NCI-H345 (cell line): ENCODE measurements at regions not wholly inside any gene's neighbourhood (a gene's known extent, or its start where the extent isn't known, plus 50 kb on each side); places are given as distances from the start of the nearest gene placed in this dataset.
"Not testable (repeated sequence)": the region's sequence is repeated elsewhere in the genome, so short reads cannot be mapped to it uniquely, and the experiment has no call there.

Experiments used
- DNase-seq: peaks from one replicate; lab custom pipeline; 2025; lab: John Stamatoyannopoulos, UW

GRCh38 chr4:104129243-104129642 lies 365.5 kb downstream of the CXXC4 start:
- DNase-seq: no peak

- DNase-seq: no peak
These were observed 365.9 kb downstream of the CXXC4 start for GRCh38 chr4:104128850-104129213.

- no peak for DNase-seq
These were observed 366.5 kb downstream of the CXXC4 start for GRCh38 chr4:104128031-104128849.

- DNase-seq: no peak
These were observed 371.7 kb downstream of the CXXC4 start for GRCh38 chr4:104123021-104123420.

GRCh38 chr4:104117776-104118175 lies 376.9 kb downstream of the CXXC4 start:
- no peak for DNase-seq

- no peak for DNase-seq
These were observed 380.8 kb downstream of the CXXC4 start for GRCh38 chr4:104113850-104114249.

GRCh38 chr4:104099141-104099540 lies 379.4 kb upstream of the TACR3 start:
- DNase-seq: no peak

- no peak for DNase-seq
These were observed 373.5 kb upstream of the TACR3 start for GRCh38 chr4:104093247-104093646.

- DNase-seq: no peak
These were observed 353.4 kb upstream of the TACR3 start for GRCh38 chr4:104073229-104073628.

- no peak for DNase-seq
These were observed 346.7 kb upstream of the TACR3 start for GRCh38 chr4:104066533-104066932.

GRCh38 chr4:104064646-104065577 lies 345.1 kb upstream of the TACR3 start:
- DNase-seq: peak; percentile 38

GRCh38 chr4:104063341-104063740 lies 343.6 kb upstream of the TACR3 start:
- no peak for DNase-seq

GRCh38 chr4:104044369-104044768 lies 324.6 kb upstream of the TACR3 start:
- DNase-seq: no peak

- no peak for DNase-seq
These were observed 313.1 kb upstream of the TACR3 start for GRCh38 chr4:104032896-104033295.

- DNase-seq: no peak
These were observed 305.5 kb upstream of the TACR3 start for GRCh38 chr4:104025251-104025650.

- DNase-seq: no peak
These were observed 303.0 kb upstream of the TACR3 start for GRCh38 chr4:104022831-104023230.

- DNase-seq: no peak
These were observed 302.4 kb upstream of the TACR3 start for GRCh38 chr4:104022226-104022625.

GRCh38 chr4:104020641-104021040 lies 300.9 kb upstream of the TACR3 start:
- DNase-seq: no peak

GRCh38 chr4:104017213-104017612 lies 297.4 kb upstream of the TACR3 start:
- DNase-seq: no peak

GRCh38 chr4:104015680-104016079 lies 295.9 kb upstream of the TACR3 start:
- DNase-seq: peak; percentile 6

GRCh38 chr4:104010722-104011121 lies 290.9 kb upstream of the TACR3 start:
- no peak for DNase-seq

- DNase-seq: not testable (repeated sequence)
These were observed 282.5 kb upstream of the TACR3 start for GRCh38 chr4:104002318-104002717.

- no peak for DNase-seq
These were observed 279.0 kb upstream of the TACR3 start for GRCh38 chr4:103998756-103999155.
